HepG2 (cell line): ENCODE measurements at regions not wholly inside any gene's neighbourhood (a gene's known extent, or its start where the extent isn't known, plus 50 kb on each side); places are given as distances from the start of the nearest gene placed in this dataset.

ENCODE experiments used
- FOXA3 ChIP-seq: IDR thresholded peaks from 2 replicates; pipeline ENCODE4 v1.6.1; 2016; ENCODE audit warnings: missing genetic modification reagents, missing compliant biosample characterization
- HCFC1 ChIP-seq: fragments of 150-350 bp; IDR thresholded peaks from 2 replicates; pipeline ENCODE4 v1.6.1; 2014; ENCODE audit warnings: low read depth, low read length
- HDAC6 ChIP-seq: fragments of 200-600 bp; sonication (generic); IDR thresholded peaks from 2 replicates; pipeline ENCODE4 v1.7.0; 2017; ENCODE audit warnings: mild to moderate bottlenecking, antibody characterized with exemption, low read length, low read depth
- ZFP91 ChIP-seq: sonication (generic); formaldehyde crosslinking; IDR thresholded peaks from 2 replicates; pipeline ENCODE4 v1.9.0; 2022; ENCODE audit warnings: missing genetic modification reagents, mild to moderate bottlenecking, borderline replicate concordance

GRCh38 chr2:150271952-150272802 is 215.3 kb downstream of the RND3 start:
- TF ChIP-seq ZFP91 (CRISPR knock-in tag) (no peak), HCFC1 (no peak), FOXA3 (no peak), HDAC6 (no peak)
